ENCODE measurements at regions not wholly inside any gene's neighbourhood (a gene's known extent, or its start where the extent isn't known, plus 50 kb on each side); places are given as distances from the start of the nearest gene placed in this dataset.

- Histone ChIP-seq H3K9me2 (ENCODE audit: insufficient read depth) (no peaks in the 10 kb centered on the region), H4K20me1 (ENCODE audit: insufficient read depth) (no peaks in the 10 kb centered on the region), H3K9me3 (ENCODE audit: control insufficient read depth in 1 of 2, insufficient read depth in 1 of 2, low read depth in 1 of 2, low read length in 2 of 2) (no peaks in the 10 kb centered on the region), H3K4me1 (ENCODE audit: control insufficient read depth in 1 of 2, insufficient read depth in 2 of 2, low read length in 2 of 2) (no peaks in the 10 kb centered on the region), H3K79me2 (ENCODE audit: insufficient read depth, low read length) (no peaks in the 10 kb centered on the region), H3K36me3 (ENCODE audit: control insufficient read depth in 1 of 2, insufficient read depth in 2 of 2, low read length in 2 of 2) (no peaks in the 10 kb centered on the region), H3K4me3 (replicated peaks in 1 of 2; ENCODE audit: low read depth in 1 of 2, low read length in 2 of 2) (no peak overlapping the region), H3K27ac (ENCODE audit: low read depth, low read length) (no peak overlapping the region), H2AFZ (ENCODE audit: low read depth, low read length, poor library complexity, severe bottlenecking) (no peak overlapping the region), H3K27me3 (ENCODE audit: insufficient read depth, low read length) (no peaks in the 10 kb centered on the region), H3K4me2 (ENCODE audit: low read length) (no peak overlapping the region), H3K9ac (ENCODE audit: low read length) (no peak overlapping the region)
- no peak for ATAC-seq
- ChIA-PET POLR2A (no interaction called here), CTCF (interaction anchor here (1.3 to 1.8 kb wide), 3 partner anchors 9 to 805 kb away, joined by 3 to 7 read pairs (median 6); no protein-coding TSS in a partner anchor), RAD21 (ENCODE audit: low non-redundant PET in 1 of 2, low total read pairs in 2 of 2, uncharacterized antibody in 2 of 2, unreplicated experiment in 2 of 2) (no interaction called here)
- TF ChIP-seq ELF1 (IDR thresholded peaks at IDR 0.05; ENCODE audit: borderline replicate concordance, low read depth) (no peak), SRF (IDR thresholded peaks at IDR 0.05; ENCODE audit: low read depth) (no peak), POLR2AphosphoS5 (IDR thresholded peaks at IDR 0.05; ENCODE audit: low read depth, low read length) (no peak), EZH2 (IDR thresholded peaks at IDR 0.05) (no peak), CBX3 (IDR thresholded peaks at IDR 0.05; ENCODE audit: low read depth) (no peak)
- TF ChIP-seq, protein P1, sequence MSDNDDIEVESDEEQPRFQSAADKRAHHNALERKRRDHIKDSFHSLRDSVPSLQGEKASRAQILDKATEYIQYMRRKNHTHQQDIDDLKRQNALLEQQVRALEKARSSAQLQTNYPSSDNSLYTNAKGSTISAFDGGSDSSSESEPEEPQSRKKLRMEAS (IDR thresholded peaks at IDR 0.05), result no peak
- TF ChIP-seq, protein P2, sequence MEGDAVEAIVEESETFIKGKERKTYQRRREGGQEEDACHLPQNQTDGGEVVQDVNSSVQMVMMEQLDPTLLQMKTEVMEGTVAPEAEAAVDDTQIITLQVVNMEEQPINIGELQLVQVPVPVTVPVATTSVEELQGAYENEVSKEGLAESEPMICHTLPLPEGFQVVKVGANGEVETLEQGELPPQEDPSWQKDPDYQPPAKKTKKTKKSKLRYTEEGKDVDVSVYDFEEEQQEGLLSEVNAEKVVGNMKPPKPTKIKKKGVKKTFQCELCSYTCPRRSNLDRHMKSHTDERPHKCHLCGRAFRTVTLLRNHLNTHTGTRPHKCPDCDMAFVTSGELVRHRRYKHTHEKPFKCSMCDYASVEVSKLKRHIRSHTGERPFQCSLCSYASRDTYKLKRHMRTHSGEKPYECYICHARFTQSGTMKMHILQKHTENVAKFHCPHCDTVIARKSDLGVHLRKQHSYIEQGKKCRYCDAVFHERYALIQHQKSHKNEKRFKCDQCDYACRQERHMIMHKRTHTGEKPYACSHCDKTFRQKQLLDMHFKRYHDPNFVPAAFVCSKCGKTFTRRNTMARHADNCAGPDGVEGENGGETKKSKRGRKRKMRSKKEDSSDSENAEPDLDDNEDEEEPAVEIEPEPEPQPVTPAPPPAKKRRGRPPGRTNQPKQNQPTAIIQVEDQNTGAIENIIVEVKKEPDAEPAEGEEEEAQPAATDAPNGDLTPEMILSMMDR (IDR thresholded peaks at IDR 0.05 in 2 of 3, conservative IDR thresholded peaks at IDR 0.05 in 1 of 3; ENCODE audit: borderline replicate concordance in 1 of 3, insufficient read depth in 1 of 3, low read depth in 2 of 3, low read length in 2 of 3), result no peak
- TF ChIP-seq, protein P3, sequence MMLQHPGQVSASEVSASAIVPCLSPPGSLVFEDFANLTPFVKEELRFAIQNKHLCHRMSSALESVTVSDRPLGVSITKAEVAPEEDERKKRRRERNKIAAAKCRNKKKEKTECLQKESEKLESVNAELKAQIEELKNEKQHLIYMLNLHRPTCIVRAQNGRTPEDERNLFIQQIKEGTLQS (IDR thresholded peaks at IDR 0.05), result no peak
- no peak for DNase-seq (ENCODE audit: low read depth, low spot score)
- BruUV-seq (replicated peaks), result no TSS peak
- intact Hi-C loops (cut with micrococcal nuclease), result no loop called here
Observed at GRCh38 chr7:42746214-42746613, 165.7 kb downstream of the C7orf25 start.
